Fibroblast of pulmonary artery (primary cell): ENCODE measurements at regions not wholly inside any gene's neighbourhood (a gene's known extent, or its start where the extent isn't known, plus 50 kb on each side); places are given as distances from the start of the nearest gene placed in this dataset.
A peak's percentile ranks its signal among the peaks of the same experiment; 100 is the strongest.

Experiments used
- DNase-seq: peaks from one replicate; pipeline ENCODE4 v3.0.0-alpha.2; 2010; ENCODE audit warnings: low read depth
- H3K4me3 ChIP-seq: replicated peaks from 2 replicates; pipeline ENCODE4 v1.5.1; 2011; ENCODE audit warnings: low read depth, mild to moderate bottlenecking, control low read depth, low read length, moderate library complexity
- TF ChIP-seq, protein P1 (sequence below): IDR thresholded peaks from 2 replicates; pipeline ENCODE4 v1.5.1; 2011; ENCODE audit warnings: mild to moderate bottlenecking, control low read depth, low read length, inconsistent platforms; ENCODE audit errors: missing control alignments

- H3K4me3 ChIP-seq = no peak overlapping the region
- DNase-seq = no peak
- TF ChIP-seq, protein P1, sequence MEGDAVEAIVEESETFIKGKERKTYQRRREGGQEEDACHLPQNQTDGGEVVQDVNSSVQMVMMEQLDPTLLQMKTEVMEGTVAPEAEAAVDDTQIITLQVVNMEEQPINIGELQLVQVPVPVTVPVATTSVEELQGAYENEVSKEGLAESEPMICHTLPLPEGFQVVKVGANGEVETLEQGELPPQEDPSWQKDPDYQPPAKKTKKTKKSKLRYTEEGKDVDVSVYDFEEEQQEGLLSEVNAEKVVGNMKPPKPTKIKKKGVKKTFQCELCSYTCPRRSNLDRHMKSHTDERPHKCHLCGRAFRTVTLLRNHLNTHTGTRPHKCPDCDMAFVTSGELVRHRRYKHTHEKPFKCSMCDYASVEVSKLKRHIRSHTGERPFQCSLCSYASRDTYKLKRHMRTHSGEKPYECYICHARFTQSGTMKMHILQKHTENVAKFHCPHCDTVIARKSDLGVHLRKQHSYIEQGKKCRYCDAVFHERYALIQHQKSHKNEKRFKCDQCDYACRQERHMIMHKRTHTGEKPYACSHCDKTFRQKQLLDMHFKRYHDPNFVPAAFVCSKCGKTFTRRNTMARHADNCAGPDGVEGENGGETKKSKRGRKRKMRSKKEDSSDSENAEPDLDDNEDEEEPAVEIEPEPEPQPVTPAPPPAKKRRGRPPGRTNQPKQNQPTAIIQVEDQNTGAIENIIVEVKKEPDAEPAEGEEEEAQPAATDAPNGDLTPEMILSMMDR = no peak
These were observed 190.2 kb downstream of the SOX9 start for GRCh38 chr17:72311004-72311403.

GRCh38 chr17:72315122-72315913 lies 194.5 kb downstream of the SOX9 start:
- no peak overlapping the region for H3K4me3 ChIP-seq
- TF ChIP-seq, protein P1 = no peak
- DNase-seq = no peak

- H3K4me3 ChIP-seq = no peak overlapping the region
- TF ChIP-seq, protein P1 = no peak
- no peak for DNase-seq
These were observed 197.3 kb downstream of the SOX9 start for GRCh38 chr17:72318131-72318530.

- H3K4me3 ChIP-seq = no peak overlapping the region
- TF ChIP-seq, protein P1 = no peak
- DNase-seq = no peak
These were observed 201.1 kb downstream of the SOX9 start for GRCh38 chr17:72321896-72322295.

DNA sequence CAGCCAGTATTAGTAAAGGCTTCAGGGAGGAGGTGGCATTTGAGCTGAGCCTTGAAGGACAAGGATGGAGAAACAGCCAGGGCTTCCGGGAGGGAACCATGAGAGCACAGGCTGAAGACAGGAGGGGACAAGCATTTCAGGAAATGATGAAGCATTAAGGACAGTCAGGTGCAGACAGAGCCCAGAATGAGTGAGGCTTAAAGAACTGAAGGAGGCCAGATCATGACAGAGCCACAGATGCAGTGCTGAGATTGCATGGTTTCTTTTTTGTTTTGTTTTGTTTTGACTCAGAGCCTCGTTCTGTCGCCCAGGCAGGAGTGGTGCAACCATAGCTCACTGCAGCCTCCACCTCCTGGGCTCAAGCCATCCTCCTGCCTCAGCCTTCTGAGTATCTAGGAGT lies 211.5 kb downstream of the SOX9 start:
- no peak for DNase-seq
- TF ChIP-seq, protein P1 = no peak
- H3K4me3 ChIP-seq = no peak overlapping the region

DNA sequence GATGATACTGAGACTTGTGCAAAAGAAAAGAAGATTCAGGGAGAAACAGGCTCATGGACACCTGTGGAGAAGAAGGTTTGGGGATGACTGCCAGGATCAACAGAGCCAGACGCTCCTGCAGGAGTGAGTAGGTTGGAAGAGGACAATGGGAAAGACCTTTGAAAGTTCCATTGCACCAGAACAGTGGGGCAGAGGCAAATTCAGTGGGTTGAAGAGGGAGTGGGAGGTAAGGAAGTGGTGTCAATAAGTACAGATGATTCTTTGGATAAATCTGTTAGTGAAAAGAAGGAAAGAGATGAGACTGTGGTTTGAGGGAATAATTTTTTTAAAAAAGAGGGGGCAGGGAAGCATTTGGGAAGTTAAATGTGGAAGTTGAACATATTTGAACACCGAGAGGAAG lies 212.8 kb downstream of the SOX9 start:
- TF ChIP-seq, protein P1 = no peak
- DNase-seq = no peak
- H3K4me3 ChIP-seq = no peak overlapping the region

- TF ChIP-seq, protein P1 = no peak
- peak; percentile 44 for DNase-seq
- H3K4me3 ChIP-seq = no peak overlapping the region
These were observed 213.4 kb downstream of the SOX9 start for GRCh38 chr17:72334205-72334604.
